ENCODE measurements at regions not wholly inside any gene's neighbourhood (a gene's known extent, or its start where the extent isn't known, plus 50 kb on each side); places are given as distances from the start of the nearest gene placed in this dataset.

- no peak overlapping the region for H3K27ac ChIP-seq
- no peak for TF ChIP-seq CTCF (conservative IDR thresholded peaks at IDR 0.05)
These were observed 201.1 kb upstream of the ATP2B1 start for GRCh38 chr12:89909753-89910152.

- no peak for TF ChIP-seq CTCF (conservative IDR thresholded peaks at IDR 0.05)
- no peak overlapping the region for H3K27ac ChIP-seq
These were observed 199.0 kb upstream of the ATP2B1 start for GRCh38 chr12:89907659-89908058.

GRCh38 chr12:89906824-89907223 is 198.2 kb upstream of the ATP2B1 start:
- no peak overlapping the region for H3K27ac ChIP-seq
- no peak for TF ChIP-seq CTCF (conservative IDR thresholded peaks at IDR 0.05)

- no peak for TF ChIP-seq CTCF (conservative IDR thresholded peaks at IDR 0.05)
- H3K27ac ChIP-seq, result no peak overlapping the region
These were observed 197.5 kb upstream of the ATP2B1 start for GRCh38 chr12:89906178-89906577.

GRCh38 chr12:89901906-89902642 is 193.4 kb upstream of the ATP2B1 start:
- no peak overlapping the region for H3K27ac ChIP-seq
- TF ChIP-seq CTCF (conservative IDR thresholded peaks at IDR 0.05), result no peak

GRCh38 chr12:89901319-89901718 is 192.7 kb upstream of the ATP2B1 start:
- TF ChIP-seq CTCF (conservative IDR thresholded peaks at IDR 0.05), result no peak
- H3K27ac ChIP-seq, result no peak overlapping the region

- no peak for TF ChIP-seq CTCF (conservative IDR thresholded peaks at IDR 0.05)
These were observed 191.0 kb upstream of the ATP2B1 start for GRCh38 chr12:89899651-89900050.

More at GRCh38 chr12:89899651-89900050, 191.0 kb upstream of the ATP2B1 start:
- no peak overlapping the region for H3K27ac ChIP-seq

Measured in VCaP (cell line).